ENCODE measurements at regions not wholly inside any gene's neighbourhood (a gene's known extent, or its start where the extent isn't known, plus 50 kb on each side); places are given as distances from the start of the nearest gene placed in this dataset.

- no peak for TF ChIP-seq CTCF (IDR thresholded peaks at IDR 0.05; ENCODE audit: borderline replicate concordance, insufficient read depth, low read depth, low read length)
- no peak overlapping the region for H3K4me3 ChIP-seq (ENCODE audit: low read depth, low read length)
These were observed 130.5 kb upstream of the UNC5B start for GRCh38 chr10:71081912-71082311.

- H3K4me3 ChIP-seq (ENCODE audit: low read depth, low read length): no peak overlapping the region
- no peak for TF ChIP-seq CTCF (IDR thresholded peaks at IDR 0.05; ENCODE audit: borderline replicate concordance, insufficient read depth, low read depth, low read length)
These were observed 129.2 kb upstream of the UNC5B start for GRCh38 chr10:71082960-71083715.

GRCh38 chr10:71083716-71083975 lies 128.7 kb upstream of the UNC5B start:
- no peak overlapping the region for H3K4me3 ChIP-seq (ENCODE audit: low read depth, low read length)
- TF ChIP-seq CTCF (IDR thresholded peaks at IDR 0.05; ENCODE audit: borderline replicate concordance, insufficient read depth, low read depth, low read length): no peak

- H3K4me3 ChIP-seq (ENCODE audit: low read depth, low read length): no peak overlapping the region
- TF ChIP-seq CTCF (IDR thresholded peaks at IDR 0.05; ENCODE audit: borderline replicate concordance, insufficient read depth, low read depth, low read length): no peak
These were observed 128.1 kb upstream of the UNC5B start for GRCh38 chr10:71084061-71084817.

GRCh38 chr10:71084818-71085126 lies 127.6 kb upstream of the UNC5B start:
- H3K4me3 ChIP-seq (ENCODE audit: low read depth, low read length): no peak overlapping the region
- TF ChIP-seq CTCF (IDR thresholded peaks at IDR 0.05; ENCODE audit: borderline replicate concordance, insufficient read depth, low read depth, low read length): no peak

- TF ChIP-seq CTCF (IDR thresholded peaks at IDR 0.05; ENCODE audit: borderline replicate concordance, insufficient read depth, low read depth, low read length): no peak
- no peak overlapping the region for H3K4me3 ChIP-seq (ENCODE audit: low read depth, low read length)
These were observed 126.5 kb upstream of the UNC5B start for GRCh38 chr10:71085689-71086438.
